ENCODE measurements at regions not wholly inside any gene's neighbourhood (a gene's known extent, or its start where the extent isn't known, plus 50 kb on each side); places are given as distances from the start of the nearest gene placed in this dataset.
"Not testable (repeated sequence)": the region's sequence is repeated elsewhere in the genome, so short reads cannot be mapped to it uniquely, and the experiment has no call there.

- no peak for DNase-seq
These were observed 143.4 kb downstream of the ADCYAP1 start for GRCh38 chr18:1048032-1048431.

- DNase-seq, result no peak
These were observed 144.5 kb downstream of the ADCYAP1 start for GRCh38 chr18:1049173-1049572.

- DNase-seq, result no peak
These were observed 145.5 kb downstream of the ADCYAP1 start for GRCh38 chr18:1050012-1050657.

GRCh38 chr18:1052301-1052700 lies 147.6 kb downstream of the ADCYAP1 start:
- DNase-seq, result no peak

GRCh38 chr18:1053331-1054315 lies 149.0 kb downstream of the ADCYAP1 start:
- no peak for DNase-seq

GRCh38 chr18:1056404-1056803 lies 151.7 kb downstream of the ADCYAP1 start:
- DNase-seq, result no peak

- DNase-seq, result no peak
These were observed 152.7 kb downstream of the ADCYAP1 start for GRCh38 chr18:1057367-1057766.

- DNase-seq, result no peak
These were observed 157.9 kb downstream of the ADCYAP1 start for GRCh38 chr18:1062588-1062987.

GRCh38 chr18:1075322-1075721 lies 170.7 kb downstream of the ADCYAP1 start:
- peak; percentile 11 for DNase-seq

GRCh38 chr18:1075876-1076275 lies 171.2 kb downstream of the ADCYAP1 start:
- DNase-seq, result no peak

GRCh38 chr18:1078301-1078700 lies 173.6 kb downstream of the ADCYAP1 start:
- DNase-seq, result no peak

GRCh38 chr18:1083675-1084074 lies 179.0 kb downstream of the ADCYAP1 start:
- DNase-seq, result not testable (repeated sequence)

- DNase-seq, result no peak
These were observed 186.1 kb downstream of the ADCYAP1 start for GRCh38 chr18:1090758-1091157.

GRCh38 chr18:1092228-1092627 lies 187.6 kb downstream of the ADCYAP1 start:
- no peak for DNase-seq

- DNase-seq, result no peak
These were observed 189.7 kb downstream of the ADCYAP1 start for GRCh38 chr18:1094409-1094808.

- not testable (repeated sequence) for DNase-seq
These were observed 193.5 kb downstream of the ADCYAP1 start for GRCh38 chr18:1097991-1098735.

GRCh38 chr18:1102848-1103247 lies 198.2 kb downstream of the ADCYAP1 start:
- DNase-seq, result no peak

GRCh38 chr18:1103537-1103936 lies 198.9 kb downstream of the ADCYAP1 start:
- no peak for DNase-seq

- DNase-seq, result no peak
These were observed 199.7 kb downstream of the ADCYAP1 start for GRCh38 chr18:1104181-1104881.

- no peak for DNase-seq
These were observed 219.8 kb downstream of the ADCYAP1 start for GRCh38 chr18:1124495-1124894.

- DNase-seq, result no peak
These were observed 228.9 kb downstream of the ADCYAP1 start for GRCh38 chr18:1133541-1133940.

GRCh38 chr18:1147730-1148129 lies 243.1 kb downstream of the ADCYAP1 start:
- DNase-seq, result no peak

GRCh38 chr18:1149709-1150108 lies 245.0 kb downstream of the ADCYAP1 start:
- no peak for DNase-seq

All from NCI-H345 (cell line).